Activated CD4-positive, CD25-positive, alpha-beta regulatory T cell (primary cell): ENCODE measurements at regions not wholly inside any gene's neighbourhood (a gene's known extent, or its start where the extent isn't known, plus 50 kb on each side); places are given as distances from the start of the nearest gene placed in this dataset.

ENCODE experiments used
- DNase-seq, 4 experiments: peaks; one replicate each; lab custom pipeline; 2025; lab: John Stamatoyannopoulos, UW

- DNase-seq = no peak
Observed at GRCh38 chr2:181380581-181380980, 76.6 kb upstream of the ITGA4 start.

- DNase-seq = no peak
Observed at GRCh38 chr2:181384923-181385322, 72.3 kb upstream of the ITGA4 start.

GRCh38 chr2:181389524-181389923 lies 67.7 kb upstream of the ITGA4 start:
- DNase-seq = no peak

GRCh38 chr2:181393472-181393871 lies 63.7 kb upstream of the ITGA4 start:
- no peak for DNase-seq

- DNase-seq = no peak
Observed at GRCh38 chr2:181394741-181395437, 62.3 kb upstream of the ITGA4 start.

- no peak for DNase-seq
Observed at GRCh38 chr2:181395851-181396250, 61.3 kb upstream of the ITGA4 start.

- DNase-seq = no peak
Observed at GRCh38 chr2:181396256-181397123, 60.7 kb upstream of the ITGA4 start.

- no peak for DNase-seq
Observed at GRCh38 chr2:181397331-181397730, 59.9 kb upstream of the ITGA4 start.

- DNase-seq = no peak
Observed at GRCh38 chr2:181398000-181398399, 59.2 kb upstream of the ITGA4 start.

- no peak for DNase-seq
Observed at GRCh38 chr2:181399027-181399426, 58.2 kb upstream of the ITGA4 start.

GRCh38 chr2:181404472-181404871 lies 52.7 kb upstream of the ITGA4 start:
- DNase-seq = no peak

- DNase-seq = no peak
Observed at GRCh38 chr2:181407171-181407570, 50.0 kb upstream of the ITGA4 start.
